Non-pigmented ciliary epithelial cell (primary cell): ENCODE measurements at regions not wholly inside any gene's neighbourhood (a gene's known extent, or its start where the extent isn't known, plus 50 kb on each side); places are given as distances from the start of the nearest gene placed in this dataset.

ENCODE experiments used
- DNase-seq: peaks from one replicate; pipeline ENCODE4 v3.0.0-alpha.2; 2010; ENCODE audit warnings: low read depth

DNA sequence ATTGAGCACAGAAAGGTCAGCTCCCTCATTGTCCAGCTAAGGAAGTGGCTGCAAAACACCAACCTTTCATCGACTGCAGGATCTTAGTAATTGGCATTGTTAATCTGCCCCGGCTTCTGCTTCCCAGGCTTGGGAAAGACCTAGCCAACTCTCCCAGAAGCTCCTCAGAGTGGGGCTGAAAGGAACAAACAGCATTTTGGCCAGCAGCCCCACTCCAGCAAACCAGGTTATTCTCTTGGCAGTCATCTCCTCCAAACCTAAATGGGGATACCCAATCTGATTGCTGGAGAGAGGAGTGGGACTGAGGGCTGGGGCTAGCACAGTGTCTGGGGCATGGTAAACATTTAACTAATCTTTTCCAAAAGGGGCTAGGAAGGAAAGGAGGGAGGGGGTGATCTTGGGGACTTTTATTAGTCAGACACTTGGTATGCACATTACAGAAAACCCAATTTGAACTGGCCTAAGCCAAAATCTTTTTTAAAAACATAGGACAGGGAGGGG lies 294.4 kb downstream of the MN1 start:
- no peak for DNase-seq

DNA sequence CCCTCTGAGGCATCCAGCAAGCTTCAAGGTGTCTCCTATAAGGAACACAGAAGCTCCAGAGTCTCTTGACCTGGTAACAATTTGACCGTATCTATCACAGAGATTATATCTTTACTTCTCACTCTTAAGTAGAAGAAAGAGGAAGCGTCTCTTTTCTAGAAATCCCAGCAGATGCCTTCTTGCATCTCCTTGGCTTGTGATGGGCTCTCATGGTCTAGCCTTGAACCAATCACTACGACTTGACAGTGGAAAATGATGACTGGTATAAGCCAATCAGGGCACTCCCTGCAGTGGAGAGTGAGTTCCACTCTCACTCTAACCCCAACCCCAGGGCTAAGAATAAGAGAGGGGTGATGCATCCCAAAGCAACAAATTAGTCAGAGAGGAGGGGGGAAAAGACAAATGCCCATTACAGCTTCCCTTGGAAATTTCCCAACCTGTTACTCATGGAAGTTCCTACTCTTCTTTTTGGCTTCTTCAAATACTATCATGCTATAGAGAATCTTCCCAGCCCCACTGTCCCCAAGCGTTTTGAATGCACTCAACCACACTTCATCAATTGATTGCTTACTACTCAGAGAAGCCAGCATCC lies 293.5 kb downstream of the MN1 start:
- no peak for DNase-seq

DNA sequence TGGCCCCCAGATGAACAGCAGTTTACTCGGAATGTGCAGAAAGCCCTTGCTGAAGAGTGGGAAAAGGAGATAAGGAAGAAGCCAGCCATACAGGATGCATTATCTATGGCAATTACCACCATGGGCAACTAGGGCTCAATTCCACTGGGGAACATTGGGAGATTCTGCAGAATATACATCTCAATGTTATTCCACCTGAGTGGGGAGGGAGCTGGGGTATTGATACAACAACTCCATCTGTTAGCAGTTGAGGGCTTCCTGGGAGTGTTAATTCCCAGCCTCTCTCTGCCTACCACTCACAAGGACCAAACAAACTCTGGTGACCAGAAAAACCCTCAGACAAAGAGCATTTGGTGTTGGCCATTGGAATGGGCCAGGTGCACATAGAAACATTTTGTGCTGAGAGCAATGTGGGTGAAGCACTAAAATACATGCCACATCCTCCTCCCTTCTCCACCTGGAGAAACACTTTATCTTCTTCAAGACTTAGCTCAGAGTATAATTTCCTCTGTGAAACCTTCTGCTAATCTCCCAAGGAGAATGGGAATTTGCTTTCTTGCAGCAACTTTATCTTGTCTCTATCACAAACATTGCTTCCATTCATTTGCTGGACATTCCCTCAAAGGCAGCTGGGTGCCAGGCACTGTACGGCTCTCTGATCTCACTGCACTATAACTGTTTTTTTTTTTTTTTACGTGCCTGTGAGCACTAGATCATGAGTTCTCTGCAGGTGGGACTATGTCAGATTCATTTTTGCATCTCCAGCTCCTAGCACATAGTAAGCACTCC lies 292.2 kb downstream of the MN1 start:
- DNase-seq, result no peak

DNA sequence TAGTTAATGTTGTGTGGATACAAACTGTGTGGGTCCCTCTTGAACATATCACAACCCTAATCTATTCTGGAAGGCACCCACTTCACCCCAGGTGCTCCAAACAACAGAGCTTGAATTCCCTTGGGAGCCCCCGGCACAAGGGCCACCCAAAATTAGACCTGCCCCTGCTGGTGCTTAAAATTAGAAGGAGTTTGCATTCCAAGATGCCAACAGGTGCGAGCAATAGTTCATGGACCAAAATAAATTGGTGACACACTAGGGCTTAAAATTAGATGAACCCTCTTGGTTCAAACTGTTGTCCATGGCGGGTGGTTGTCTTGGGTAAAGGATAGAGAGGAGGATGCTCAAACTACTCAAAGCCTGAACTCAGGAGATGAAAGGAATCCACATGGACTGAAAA lies 291.5 kb downstream of the MN1 start:
- no peak for DNase-seq

DNA sequence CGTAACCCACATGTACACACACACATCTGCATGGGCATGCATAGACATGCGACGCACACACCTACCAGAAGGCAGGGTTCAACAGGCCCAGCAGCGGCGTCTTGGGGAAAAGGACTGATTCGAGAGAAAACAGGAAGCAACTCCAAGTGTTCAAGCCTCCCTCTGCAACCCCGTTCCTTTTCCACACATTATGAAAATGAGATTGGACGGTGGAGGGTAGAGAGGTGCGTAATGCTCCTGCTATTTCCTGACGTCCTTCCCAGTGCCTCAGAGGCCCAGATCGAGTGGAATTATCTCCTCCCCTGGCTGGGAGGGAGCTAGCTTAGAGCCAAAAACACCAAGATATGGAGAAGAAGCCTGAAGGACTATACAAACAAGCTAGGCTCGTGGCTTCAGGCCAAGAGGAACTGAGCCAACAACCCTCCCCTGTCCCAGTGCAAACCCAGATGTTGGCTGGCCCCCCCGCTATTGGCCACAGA lies 289.2 kb downstream of the MN1 start:
- peak; percentile 92 for DNase-seq

DNA sequence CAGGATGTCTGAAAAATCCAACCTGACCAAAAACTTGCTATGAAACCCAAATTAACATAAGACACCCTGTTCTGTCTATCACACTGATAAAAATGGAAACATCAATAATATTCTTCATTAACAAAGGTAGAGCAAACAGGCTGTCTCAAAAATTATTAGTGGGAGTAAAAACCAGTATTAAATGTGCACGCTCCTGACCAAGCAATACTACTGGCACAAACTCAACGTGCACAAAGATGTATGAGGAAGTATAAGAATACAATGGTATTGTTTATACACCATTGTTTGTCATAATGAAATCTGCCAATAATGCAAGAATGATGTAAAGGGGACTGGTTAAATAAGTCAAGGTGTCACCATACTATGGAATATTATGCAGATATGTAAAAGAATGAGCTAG lies 288.5 kb downstream of the MN1 start:
- DNase-seq, result no peak

DNA sequence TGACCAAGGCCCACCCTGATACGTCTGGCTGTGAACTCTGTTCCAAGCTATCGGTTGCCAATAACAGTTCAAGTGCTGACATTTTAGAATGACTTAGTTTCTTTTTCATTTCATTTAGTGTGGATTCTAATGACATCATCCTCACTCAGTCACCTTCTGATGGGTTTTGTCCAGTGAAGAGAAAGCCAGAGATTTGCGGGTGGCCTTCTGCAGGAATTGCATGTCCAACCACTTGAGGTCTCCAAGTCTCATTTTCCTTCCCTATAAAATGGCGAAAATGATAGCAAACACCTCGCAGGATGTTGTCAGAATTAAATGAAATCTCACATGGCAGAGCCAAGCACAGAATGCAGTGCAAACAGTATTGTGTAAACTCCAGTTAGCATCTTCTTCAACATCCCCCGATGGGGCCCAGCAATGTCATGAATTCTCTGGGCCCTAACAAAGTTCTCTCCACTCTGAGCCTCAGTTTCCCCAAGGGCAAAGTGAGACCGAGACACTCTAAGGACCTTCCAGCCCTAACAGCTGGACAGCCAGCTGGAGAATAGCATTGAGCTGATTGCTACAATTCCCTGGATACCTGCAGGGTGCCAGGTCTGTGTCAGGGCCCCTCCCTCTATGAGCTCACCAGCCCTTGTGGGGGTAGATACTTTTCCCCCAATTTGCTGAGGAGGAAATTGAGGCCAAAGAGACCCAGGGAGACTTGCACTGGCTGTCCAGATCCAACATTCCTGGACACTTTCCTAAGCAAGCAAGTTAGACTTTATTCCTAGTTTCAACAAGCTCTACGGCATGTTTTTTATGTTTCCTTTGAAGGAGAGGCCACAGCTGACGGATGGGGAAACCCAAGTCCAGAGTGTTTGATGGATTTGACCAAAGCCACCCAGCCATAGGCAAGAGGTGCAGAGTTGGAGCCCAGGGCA lies 286.7 kb downstream of the MN1 start:
- DNase-seq, result no peak

DNA sequence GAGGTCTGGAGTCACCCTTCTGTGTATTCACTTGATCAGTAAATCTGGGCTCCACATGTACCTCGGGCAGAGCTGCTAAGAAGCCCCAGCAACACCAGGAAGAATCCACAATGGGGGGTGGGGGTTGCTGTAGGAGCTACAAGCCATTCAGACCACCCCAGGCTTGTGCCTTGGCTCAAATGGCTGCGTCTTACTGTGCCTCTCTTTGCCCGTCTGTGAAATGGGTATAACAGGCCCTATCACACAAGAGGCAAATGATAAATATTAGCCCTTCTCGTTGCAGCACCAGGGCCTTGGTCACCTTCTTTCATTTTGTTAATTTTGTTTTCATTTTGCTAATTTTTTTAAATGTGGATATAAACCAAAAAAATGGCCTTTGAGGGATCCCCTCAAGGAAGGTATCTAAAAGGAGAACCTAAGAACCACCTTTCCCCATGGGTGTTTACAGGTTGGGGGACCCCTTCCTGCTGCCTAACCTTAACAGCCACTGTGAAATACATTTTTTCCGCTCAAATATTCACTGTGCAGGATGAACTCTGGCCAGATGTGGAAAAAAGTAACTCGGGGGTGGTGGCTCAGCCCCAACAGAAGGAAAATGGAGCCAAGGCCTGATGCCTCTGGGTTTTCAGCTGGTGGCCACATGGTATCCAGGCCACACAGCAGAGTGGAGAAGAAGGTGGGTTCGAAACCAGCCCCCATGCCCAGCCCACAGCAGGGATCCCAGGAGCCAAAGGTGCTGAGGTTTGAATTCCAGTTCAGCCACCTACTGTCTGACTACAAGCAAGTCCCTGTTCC lies 284.0 kb downstream of the MN1 start:
- DNase-seq, result no peak

DNA sequence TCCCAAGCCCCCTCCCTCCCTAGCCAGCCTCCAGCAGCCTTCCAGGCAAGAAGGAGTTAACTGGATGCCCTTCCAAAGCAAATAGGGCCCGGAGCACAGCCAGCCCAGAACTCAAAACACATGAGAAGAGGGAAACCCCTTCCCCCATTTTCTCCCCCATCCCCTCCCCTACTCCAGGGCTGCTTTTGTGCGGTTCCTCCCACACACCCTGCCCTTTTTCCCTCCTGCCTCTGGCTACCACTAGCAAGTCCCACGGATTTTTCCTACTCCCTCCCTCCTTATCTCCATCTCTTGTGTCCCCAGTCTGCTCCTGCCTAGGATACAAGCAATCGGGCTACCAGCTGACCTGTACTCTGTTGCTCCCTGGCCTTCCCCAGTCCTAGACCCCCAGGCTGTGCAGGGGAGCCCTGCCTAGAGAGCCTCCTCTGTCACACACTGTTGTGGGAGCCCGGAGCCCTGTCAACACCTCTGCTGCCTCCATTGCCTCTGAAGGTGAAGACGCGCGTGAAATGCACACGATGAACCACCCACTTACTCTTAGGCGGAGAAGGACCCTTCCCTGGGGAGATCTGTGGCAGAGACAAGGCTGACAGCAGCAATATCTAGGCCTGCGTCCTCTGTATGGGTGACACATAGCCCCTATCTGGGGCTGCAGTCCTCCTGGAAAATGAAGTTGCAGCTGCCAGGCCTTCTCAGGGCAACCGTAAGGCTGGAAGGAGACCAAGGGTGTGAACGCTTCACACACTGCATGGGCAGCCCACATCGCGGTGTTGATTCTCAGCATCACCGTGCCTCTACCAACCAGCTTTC lies 282.8 kb downstream of the MN1 start:
- no peak for DNase-seq

DNA sequence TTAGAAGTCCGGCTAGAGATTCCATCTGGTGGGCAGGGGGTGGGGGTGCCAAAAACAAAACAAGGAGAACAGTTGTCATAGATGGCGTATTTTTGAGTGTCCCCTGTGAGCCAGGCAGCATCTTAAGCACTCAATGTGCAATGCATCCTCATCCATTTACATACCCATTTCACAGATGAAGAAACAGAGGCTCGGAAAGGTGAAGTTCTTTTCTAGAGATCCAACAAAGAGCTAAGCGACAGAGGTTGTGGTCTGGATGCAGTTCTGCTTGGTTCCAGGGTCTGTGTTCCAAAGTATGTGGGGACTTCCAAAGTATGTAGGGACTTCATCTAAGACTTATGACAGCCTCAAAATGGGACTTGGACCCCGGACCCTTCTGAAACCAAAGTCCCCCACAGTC lies 277.8 kb downstream of the MN1 start:
- no peak for DNase-seq

DNA sequence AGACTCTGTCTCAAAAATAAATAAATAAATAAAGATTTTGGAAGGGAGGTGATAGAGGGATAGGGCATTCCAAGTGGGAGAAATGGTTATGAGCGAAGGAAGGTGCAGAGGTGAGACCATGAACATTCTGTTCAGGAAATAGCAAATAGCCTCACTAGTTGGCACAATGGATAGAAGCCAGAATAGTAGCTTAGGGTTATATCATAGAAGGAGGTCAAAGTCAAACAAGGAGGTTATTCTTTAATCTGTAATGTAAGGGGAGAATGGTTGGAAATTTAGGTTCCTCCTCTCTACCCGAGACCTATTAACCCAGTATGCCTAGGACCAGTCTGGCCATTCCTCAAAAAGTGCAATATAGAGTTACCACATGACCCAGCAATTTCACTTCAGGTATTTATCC lies 275.8 kb downstream of the MN1 start:
- no peak for DNase-seq

DNA sequence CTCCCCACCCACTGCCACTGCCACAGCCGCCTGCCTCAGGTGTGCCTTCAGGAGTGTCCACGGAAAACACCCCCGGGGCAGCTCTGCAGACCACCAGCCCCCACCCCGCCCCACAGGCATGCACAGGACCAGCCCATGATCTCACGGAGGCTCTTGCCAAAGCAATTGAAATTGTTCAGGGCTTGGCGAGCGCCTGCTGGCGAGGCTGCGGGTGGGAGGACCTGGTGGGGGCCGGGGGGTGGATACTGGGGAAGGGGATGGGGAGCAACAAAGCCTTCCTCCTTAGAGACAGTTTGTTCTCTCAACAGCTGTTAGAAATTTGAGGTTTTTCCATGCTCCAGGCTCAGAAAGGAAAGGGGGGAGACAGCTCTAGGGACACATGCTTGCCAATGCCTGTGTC lies 274.7 kb downstream of the MN1 start:
- no peak for DNase-seq

DNA sequence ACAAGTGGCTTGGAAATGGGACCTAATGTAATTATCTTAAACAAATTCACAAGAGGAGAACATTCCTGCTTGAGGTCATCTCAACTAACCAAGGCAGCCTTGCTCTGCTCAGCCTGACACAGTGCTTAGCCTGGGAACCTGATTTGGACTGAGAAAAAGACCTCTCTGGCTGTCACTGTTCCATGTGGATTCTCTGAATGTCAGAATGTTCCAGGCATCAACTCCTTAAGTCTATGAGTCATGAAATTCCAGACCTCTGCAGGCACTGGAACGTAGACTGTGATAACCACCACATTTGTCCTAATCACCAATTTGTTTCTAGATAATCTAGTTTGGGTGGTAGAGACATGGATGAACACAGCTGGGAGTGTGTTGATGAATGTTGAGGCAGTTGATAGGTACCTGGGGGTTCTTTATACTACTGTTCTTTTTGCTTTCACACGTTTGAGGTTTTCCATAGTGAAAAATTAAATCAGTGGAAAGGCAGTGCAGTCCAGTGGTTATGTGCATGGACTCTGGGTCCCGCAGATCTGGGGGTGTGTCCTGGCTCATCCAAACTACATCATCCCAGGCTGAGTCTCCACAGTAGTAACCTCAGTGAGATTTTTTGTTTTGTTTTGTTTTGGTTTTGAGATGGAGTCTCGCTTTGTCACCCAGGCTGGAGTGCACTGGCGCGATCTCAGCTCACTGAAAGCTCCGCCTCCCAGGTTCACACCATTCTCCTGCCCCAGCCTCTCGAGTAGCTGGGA lies 269.6 kb downstream of the MN1 start:
- peak; percentile 65 for DNase-seq

DNA sequence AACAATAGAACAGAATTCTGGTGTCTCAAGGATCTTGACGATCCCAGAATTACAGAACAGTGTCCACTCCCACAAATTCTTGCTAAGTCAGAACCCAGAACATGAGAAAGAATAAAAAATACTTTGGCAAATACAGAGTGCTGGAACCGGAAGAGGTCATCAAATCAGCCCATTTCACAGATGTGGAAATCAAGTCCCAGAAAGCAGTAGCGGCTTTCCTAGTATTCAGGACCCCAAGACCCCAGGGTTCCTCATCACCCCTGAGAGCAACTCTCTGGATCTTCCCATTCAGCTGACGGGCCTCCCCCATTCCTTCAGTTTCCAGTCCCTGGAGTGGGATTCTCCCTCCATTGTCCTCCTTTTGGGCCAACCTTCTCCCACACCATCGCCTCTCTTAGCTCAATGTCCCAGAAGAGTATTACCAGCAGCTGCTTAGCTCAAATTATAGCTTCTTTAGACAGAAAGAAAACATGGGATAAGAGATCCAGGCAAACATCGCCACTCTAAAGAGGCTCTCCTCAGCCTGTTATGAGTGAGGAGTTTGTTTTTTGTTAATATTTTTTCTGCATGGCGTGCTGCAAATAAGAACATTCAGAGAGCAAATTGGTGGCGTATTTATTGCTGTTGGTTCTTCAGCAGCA lies 268.3 kb downstream of the MN1 start:
- DNase-seq, result no peak

DNA sequence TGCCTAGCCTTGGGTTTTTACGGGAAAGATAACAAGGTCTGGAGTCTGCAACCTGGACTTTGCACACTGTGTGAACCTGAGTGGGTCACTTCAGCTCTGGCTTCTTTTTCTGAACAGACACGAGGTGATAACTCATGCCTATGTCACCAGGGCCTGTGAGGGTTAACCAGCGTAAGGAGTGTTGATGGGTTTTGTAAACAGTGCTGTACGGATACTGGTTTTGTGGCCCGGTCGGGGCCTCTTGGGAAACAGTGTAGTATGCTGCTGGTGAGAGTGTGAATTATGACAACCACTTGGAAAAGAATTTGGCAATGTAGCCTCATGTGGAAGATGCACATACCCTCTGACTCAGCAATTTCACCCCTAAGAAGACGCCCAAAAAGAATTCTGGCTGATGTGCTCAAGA lies 266.8 kb downstream of the MN1 start:
- no peak for DNase-seq

DNA sequence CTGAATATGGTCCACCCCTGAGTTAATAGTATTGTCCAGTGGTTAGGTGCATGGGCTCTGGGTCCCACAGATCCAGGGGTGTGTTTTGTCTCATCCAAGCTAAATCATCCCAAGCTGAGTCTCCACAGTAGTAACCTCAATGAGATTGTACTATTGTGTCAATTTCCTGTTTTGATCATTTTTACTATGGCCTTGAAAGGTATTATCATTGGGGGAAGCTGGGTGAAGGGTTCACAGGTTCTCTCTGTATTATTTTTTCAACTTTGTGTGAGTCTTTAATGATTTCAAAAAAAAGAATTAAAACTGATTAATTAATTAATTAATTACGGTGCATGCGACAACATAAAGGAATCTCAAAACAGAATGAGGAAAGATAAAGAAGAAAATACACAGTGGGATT lies 266.1 kb downstream of the MN1 start:
- DNase-seq, result no peak

DNA sequence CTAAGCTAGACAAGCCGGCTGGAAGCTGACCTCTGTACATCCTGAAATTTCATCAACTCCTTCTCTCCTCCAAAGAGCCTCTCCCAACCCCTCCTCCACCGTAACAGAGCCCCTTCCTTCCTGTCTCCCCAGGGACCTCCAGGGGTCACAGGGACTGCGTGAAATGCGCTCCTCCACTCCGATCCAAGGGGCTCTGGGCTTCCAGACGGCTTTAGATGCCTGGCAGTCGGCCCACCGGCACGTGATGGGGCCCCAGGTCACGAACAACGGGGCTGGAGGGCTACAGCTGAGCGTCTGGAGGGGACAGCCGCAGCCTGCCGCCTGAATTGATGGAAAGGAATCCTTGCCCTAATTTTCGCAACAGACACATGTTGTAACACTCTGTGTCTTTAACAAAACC lies 264.1 kb downstream of the MN1 start:
- DNase-seq, result no peak

DNA sequence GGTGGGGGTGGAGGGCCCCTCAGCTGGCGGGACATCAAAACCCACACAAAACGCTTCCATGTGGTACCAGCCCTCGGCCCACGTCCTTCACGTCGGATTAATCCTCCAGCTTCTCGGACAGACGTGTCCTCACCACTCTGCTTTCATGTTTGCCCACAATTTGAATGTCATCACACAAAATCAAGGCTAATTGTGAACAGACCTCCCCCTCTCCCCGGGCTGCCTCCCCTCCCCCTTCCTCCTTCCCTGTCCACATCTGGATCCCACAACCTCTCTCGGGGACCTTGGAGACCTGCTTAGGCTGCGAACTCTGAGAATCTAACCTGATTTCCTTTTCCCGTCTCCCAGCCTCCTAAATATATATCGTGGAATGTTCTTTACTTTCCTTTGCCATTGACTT lies 262.9 kb downstream of the MN1 start:
- no peak for DNase-seq

DNA sequence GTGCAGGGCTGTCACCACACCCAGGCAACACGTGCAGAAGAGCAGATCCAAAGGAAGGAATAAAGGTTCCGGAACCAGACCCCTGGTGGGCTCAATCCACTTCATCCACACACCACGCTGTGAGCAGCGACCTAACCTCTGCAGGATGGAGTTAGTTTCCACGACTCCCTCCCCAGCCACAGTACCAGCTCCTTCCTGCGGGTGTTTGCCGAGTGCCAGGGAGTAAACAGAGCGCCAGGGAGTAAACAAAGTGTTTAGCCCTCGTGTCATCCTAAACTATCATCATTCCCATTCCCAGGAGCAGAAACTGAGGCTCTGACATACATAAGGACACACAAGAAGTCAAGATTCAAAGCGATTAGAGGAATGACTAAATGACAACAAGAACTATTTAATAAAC lies 261.3 kb downstream of the MN1 start:
- no peak for DNase-seq
